ENCODE measurements at regions not wholly inside any gene's neighbourhood (a gene's known extent, or its start where the extent isn't known, plus 50 kb on each side); places are given as distances from the start of the nearest gene placed in this dataset.

DNA sequence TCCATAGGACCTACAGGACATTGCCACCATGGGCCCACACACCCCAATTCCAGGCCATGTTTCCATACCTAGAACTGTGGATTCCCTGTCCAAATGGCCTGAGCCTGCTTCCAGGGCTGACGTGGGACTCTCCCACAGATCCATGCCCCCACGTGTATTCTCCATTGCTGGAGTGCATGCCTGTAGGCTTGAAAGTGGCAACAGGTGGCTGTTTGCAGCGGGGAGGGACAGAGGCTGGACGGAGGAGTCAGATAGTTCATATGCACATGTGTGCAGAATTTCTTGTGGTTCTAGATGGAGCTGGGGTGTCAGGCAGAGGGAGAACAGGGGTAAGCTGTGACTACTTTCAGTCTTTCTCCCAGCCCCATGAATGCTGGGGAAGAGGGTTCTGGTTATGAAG, 285.7 kb upstream of the ANKRD55 start:
- DNase-seq (ENCODE audit: extremely low read depth, low read depth), result no peak
- H3K4me3 ChIP-seq (replicated peaks; ENCODE audit: low read depth, low read length), result no peak overlapping the region
- TF ChIP-seq, protein P1, sequence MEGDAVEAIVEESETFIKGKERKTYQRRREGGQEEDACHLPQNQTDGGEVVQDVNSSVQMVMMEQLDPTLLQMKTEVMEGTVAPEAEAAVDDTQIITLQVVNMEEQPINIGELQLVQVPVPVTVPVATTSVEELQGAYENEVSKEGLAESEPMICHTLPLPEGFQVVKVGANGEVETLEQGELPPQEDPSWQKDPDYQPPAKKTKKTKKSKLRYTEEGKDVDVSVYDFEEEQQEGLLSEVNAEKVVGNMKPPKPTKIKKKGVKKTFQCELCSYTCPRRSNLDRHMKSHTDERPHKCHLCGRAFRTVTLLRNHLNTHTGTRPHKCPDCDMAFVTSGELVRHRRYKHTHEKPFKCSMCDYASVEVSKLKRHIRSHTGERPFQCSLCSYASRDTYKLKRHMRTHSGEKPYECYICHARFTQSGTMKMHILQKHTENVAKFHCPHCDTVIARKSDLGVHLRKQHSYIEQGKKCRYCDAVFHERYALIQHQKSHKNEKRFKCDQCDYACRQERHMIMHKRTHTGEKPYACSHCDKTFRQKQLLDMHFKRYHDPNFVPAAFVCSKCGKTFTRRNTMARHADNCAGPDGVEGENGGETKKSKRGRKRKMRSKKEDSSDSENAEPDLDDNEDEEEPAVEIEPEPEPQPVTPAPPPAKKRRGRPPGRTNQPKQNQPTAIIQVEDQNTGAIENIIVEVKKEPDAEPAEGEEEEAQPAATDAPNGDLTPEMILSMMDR (IDR thresholded peaks at IDR 0.05; ENCODE audit: low read depth, low read length, missing control alignments), result no peak

DNA sequence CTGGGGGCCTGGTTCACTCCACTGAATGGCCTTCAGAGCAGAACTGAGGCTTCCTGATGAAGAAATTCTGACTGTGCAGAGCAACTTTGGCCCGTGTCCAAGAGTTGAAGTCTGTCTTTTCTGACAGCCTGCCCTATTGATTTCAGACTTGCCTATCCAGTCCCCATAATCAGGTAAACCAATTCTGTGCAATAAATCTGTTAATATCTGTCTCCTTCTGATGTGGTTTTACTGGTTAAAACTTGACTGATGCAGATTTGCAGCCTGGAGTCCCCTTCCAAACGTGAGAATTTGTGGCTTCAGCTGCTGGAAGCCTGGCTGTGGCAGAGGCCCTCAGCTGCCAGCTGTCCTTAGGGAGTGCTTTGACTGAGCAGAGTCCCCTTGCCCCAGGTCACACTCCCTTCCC, 283.9 kb upstream of the ANKRD55 start:
- TF ChIP-seq, protein P1 (IDR thresholded peaks at IDR 0.05; ENCODE audit: low read depth, low read length, missing control alignments), result no peak
- H3K4me3 ChIP-seq (replicated peaks; ENCODE audit: low read depth, low read length), result no peak overlapping the region
- no peak for DNase-seq (ENCODE audit: extremely low read depth, low read depth)

- DNase-seq (ENCODE audit: extremely low read depth, low read depth), result no peak
- TF ChIP-seq, protein P1 (IDR thresholded peaks at IDR 0.05; ENCODE audit: low read depth, low read length, missing control alignments), result no peak
Measured at GRCh38 chr5:56516441-56516840, 283.3 kb upstream of the ANKRD55 start.

GRCh38 chr5:56516035-56516434, 282.9 kb upstream of the ANKRD55 start:
- TF ChIP-seq, protein P1 (IDR thresholded peaks at IDR 0.05; ENCODE audit: low read depth, low read length, missing control alignments), result no peak
- no peak overlapping the region for H3K4me3 ChIP-seq (replicated peaks; ENCODE audit: low read depth, low read length)
- DNase-seq (ENCODE audit: extremely low read depth, low read depth), result no peak

More at GRCh38 chr5:56516441-56516840, 283.3 kb upstream of the ANKRD55 start:
- no peak overlapping the region for H3K4me3 ChIP-seq (replicated peaks; ENCODE audit: low read depth, low read length)

DNA sequence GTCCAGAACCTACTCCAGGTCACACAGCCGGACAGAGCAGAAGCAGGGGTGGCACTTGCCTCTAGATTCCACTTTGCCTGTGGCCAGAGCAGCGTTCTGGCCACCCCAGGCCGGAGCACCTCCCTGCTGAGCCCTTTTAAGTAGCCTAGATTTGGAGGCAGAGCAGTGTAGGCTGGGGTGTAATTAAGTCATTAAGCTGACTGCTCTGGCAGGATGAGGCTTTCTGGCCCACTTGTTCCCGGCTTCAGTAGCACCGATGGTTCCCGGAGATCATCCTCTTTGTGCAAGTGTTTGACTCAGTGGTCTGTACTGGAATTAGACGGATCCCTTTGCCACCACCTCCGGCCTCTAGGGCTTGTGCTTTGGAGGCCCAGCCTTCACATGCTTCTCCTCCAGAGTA, 281.9 kb upstream of the ANKRD55 start:
- no peak overlapping the region for H3K4me3 ChIP-seq (replicated peaks; ENCODE audit: low read depth, low read length)
- TF ChIP-seq, protein P1 (IDR thresholded peaks at IDR 0.05; ENCODE audit: low read depth, low read length, missing control alignments), result no peak
- DNase-seq (ENCODE audit: extremely low read depth, low read depth), result no peak

DNA sequence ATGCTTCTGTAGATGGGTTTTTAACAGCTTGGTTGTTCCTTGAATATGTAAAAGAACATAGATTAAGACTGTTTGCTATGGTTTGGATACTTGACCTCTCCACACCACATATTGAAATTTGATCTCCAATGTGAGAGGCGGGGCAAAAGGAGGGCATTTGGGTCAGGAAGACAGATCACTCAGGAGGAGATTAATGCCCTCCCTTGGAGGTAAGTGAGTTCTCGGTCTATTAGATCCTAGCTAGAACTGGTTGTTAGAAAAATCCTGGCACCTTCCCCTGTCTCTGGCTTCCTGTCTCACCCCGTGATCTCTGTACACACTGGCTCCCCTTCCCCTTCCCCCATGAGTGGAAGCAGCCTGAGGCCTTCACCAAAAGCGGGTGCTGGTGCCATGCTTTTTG, 281.1 kb upstream of the ANKRD55 start:
- TF ChIP-seq, protein P1 (IDR thresholded peaks at IDR 0.05; ENCODE audit: low read depth, low read length, missing control alignments), result no peak
- DNase-seq (ENCODE audit: extremely low read depth, low read depth), result no peak
- H3K4me3 ChIP-seq (replicated peaks; ENCODE audit: low read depth, low read length), result no peak overlapping the region

GRCh38 chr5:56513141-56513540, 280.0 kb upstream of the ANKRD55 start:
- no peak overlapping the region for H3K4me3 ChIP-seq (replicated peaks; ENCODE audit: low read depth, low read length)
- no peak for DNase-seq (ENCODE audit: extremely low read depth, low read depth)
- TF ChIP-seq, protein P1 (IDR thresholded peaks at IDR 0.05; ENCODE audit: low read depth, low read length, missing control alignments), result no peak
